RWPE1 (cell line): ENCODE measurements at regions not wholly inside any gene's neighbourhood (a gene's known extent, or its start where the extent isn't known, plus 50 kb on each side); places are given as distances from the start of the nearest gene placed in this dataset.

ENCODE experiments used
- CTCF ChIA-PET: fragments of 350-600 bp; sonication (Branson Sonifier 250); formaldehyde crosslinking; extraction: SDS; loops from one replicate; lab custom pipeline; 2021; lab: Yijun Ruan, JAX
- POLR2A ChIA-PET: fragments of 400-600 bp; formaldehyde crosslinking; extraction: SDS; loops from one replicate; lab custom pipeline; 2020; ENCODE audit warnings: antibody characterized with exemption; ENCODE audit not compliant: low non-redundant PET; lab: Yijun Ruan, JAX
- DNase-seq: peaks from one replicate; pipeline ENCODE4 v3.0.0; 2012; ENCODE audit warnings: low spot score
- H3K27ac ChIP-seq: fragments of 450-650 bp; 2 replicates; pipeline ENCODE4 v1.5.1; 2017
- CTCF ChIP-seq: fragments of 450-650 bp; conservative IDR thresholded peaks from 2 replicates; pipeline ENCODE4 v1.5.1; 2017; ENCODE audit warnings: low read depth, mild to moderate bottlenecking

DNA sequence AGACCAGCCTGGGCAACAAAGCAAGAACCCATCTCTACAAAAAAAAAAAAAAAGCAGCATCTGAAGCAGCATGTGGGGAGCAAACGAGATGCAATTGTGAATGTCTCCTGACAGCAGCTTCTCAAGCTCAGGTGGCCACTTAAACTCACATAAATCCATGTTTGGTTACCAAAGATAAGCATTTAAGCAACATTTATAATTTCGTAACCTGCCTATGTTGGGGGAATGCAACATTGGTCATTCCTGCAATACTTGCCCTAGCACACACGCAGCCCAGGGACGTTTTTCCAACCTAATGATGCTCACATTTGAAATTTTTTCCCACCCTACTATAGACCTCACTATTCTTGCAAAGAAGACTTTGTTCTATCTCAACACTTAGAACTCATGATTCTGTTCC is 113.3 kb downstream of the ZFP64 start:
- TF ChIP-seq CTCF = no peak
- ChIA-PET POLR2A (no interaction called here), CTCF (interaction anchor here (0.5 to 2.0 kb wide), 3 partner anchors 27 to 293 kb away, joined by 3 to 6 read pairs (median 5); no protein-coding TSS in a partner anchor)
- DNase-seq = no peak
- no peak overlapping the region for H3K27ac ChIP-seq

- CTCF ChIA-PET = no interaction called here
Observed at GRCh38 chr20:52076164-52076563, 115.4 kb downstream of the ZFP64 start.

GRCh38 chr20:52075400-52075799 is 116.2 kb downstream of the ZFP64 start:
- no peak for DNase-seq
- no peak overlapping the region for H3K27ac ChIP-seq
- no peak for TF ChIP-seq CTCF
- ChIA-PET CTCF (interaction anchor here (0.7 kb wide), 1 partner anchor 690 kb away, joined by 4 read pairs; no protein-coding TSS in a partner anchor), POLR2A (no interaction called here)

More at GRCh38 chr20:52076164-52076563, 115.4 kb downstream of the ZFP64 start:
- no peak overlapping the region for H3K27ac ChIP-seq
- no peak for DNase-seq
- no peak for TF ChIP-seq CTCF
- POLR2A ChIA-PET = no interaction called here

DNA sequence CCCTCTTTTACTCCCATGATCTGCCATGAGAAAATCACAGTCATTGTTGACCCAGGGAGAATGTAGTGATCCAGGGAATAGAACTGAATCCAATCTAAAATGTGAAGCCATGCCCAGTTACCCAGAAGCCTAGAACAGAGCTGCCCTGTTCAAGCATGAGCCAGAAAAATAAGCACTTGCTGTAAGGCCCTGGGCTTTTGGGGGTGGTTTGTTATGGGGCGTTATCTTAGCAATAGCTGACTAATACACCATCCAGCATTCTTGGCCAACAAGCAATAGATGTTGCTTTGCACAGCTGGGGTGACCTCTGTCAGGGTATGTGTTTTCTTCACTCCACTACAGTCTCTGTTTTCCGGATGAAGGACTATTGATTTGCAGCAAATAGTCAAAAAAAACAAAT is 120.4 kb downstream of the ZFP64 start:
- no peak for DNase-seq
- H3K27ac ChIP-seq = no peak overlapping the region
- CTCF ChIA-PET = no interaction called here
- POLR2A ChIA-PET = no interaction called here
- TF ChIP-seq CTCF = no peak

- POLR2A ChIA-PET = no interaction called here
- TF ChIP-seq CTCF = no peak
- no peak overlapping the region for H3K27ac ChIP-seq
- CTCF ChIA-PET = interaction anchor here (0.6 to 0.7 kb wide), 2 partner anchors 18 to 40 kb away, joined by 3 read pairs; no protein-coding TSS in a partner anchor
- no peak for DNase-seq
Observed at GRCh38 chr20:52064931-52065330, 126.6 kb downstream of the ZFP64 start.

DNA sequence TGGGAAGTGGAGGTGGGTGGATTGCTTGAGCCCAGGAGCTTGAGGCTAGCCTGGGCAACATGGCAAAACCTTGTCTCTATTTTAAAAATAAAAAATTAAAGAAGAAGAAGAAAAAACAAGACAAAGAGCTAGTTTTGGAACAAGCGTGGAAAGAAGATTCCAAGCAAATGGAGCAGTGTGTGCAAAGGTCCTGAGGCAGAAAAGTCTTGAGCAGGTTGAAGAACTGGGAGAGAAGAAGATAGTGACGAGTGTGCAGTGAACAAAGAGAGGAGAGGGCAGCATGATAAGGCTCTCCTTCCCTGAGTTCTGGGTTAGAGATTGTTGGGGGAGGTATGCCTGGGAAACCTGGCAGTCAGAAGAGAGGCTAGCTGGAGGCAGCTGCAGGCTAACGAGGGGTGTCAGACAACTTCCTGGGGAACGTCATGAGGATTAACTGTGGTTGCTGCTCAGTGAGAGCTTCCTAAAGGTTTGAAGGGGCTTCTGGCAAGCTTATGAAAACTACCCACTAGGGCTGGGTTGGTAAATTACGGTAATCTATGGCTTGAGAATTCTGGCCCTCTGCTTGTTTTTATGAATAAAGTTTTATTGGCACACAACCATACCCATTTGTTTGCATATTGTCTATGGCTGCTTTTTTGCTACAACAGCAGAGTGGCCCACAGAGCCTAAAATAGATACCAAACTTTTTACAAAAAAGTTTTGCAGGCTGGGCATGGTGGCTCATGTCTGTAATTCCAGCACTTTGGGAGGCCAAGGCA is 128.9 kb downstream of the ZFP64 start:
- no peak for DNase-seq
- TF ChIP-seq CTCF = no peak
- ChIA-PET POLR2A (no interaction called here), CTCF (interaction anchor here (0.6 kb wide), 1 partner anchor 439 kb away, joined by 3 read pairs; no protein-coding TSS in a partner anchor)
- H3K27ac ChIP-seq = no peak overlapping the region
